ENCODE measurements at regions not wholly inside any gene's neighbourhood (a gene's known extent, or its start where the extent isn't known, plus 50 kb on each side); places are given as distances from the start of the nearest gene placed in this dataset.

- ChIA-PET CTCF (interaction anchor here (1.5 kb wide), 1 partner anchor 22 kb away, joined by 6 read pairs; no protein-coding TSS in a partner anchor), POLR2A (no interaction called here)
- no peak overlapping the region for H3K4me3 ChIP-seq (ENCODE audit: low read depth, low read length)
- no peak for DNase-seq (ENCODE audit: low read depth, low spot score)
- TF ChIP-seq, protein P1, sequence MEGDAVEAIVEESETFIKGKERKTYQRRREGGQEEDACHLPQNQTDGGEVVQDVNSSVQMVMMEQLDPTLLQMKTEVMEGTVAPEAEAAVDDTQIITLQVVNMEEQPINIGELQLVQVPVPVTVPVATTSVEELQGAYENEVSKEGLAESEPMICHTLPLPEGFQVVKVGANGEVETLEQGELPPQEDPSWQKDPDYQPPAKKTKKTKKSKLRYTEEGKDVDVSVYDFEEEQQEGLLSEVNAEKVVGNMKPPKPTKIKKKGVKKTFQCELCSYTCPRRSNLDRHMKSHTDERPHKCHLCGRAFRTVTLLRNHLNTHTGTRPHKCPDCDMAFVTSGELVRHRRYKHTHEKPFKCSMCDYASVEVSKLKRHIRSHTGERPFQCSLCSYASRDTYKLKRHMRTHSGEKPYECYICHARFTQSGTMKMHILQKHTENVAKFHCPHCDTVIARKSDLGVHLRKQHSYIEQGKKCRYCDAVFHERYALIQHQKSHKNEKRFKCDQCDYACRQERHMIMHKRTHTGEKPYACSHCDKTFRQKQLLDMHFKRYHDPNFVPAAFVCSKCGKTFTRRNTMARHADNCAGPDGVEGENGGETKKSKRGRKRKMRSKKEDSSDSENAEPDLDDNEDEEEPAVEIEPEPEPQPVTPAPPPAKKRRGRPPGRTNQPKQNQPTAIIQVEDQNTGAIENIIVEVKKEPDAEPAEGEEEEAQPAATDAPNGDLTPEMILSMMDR (IDR thresholded peaks at IDR 0.05; ENCODE audit: insufficient read depth, low read length, missing control alignments), result no peak
Observed at GRCh38 chr5:99083197-99083596, 154.4 kb upstream of the CHD1 start.

- DNase-seq (ENCODE audit: low read depth, low spot score), result no peak
- ChIA-PET CTCF (no interaction called here), POLR2A (no interaction called here)
- H3K4me3 ChIP-seq (ENCODE audit: low read depth, low read length), result no peak overlapping the region
- TF ChIP-seq, protein P1 (IDR thresholded peaks at IDR 0.05; ENCODE audit: insufficient read depth, low read length, missing control alignments), result no peak
Observed at GRCh38 chr5:99081711-99082110, 152.9 kb upstream of the CHD1 start.

- ChIA-PET CTCF (no interaction called here), POLR2A (no interaction called here)
- H3K4me3 ChIP-seq (ENCODE audit: low read depth, low read length), result no peak overlapping the region
- TF ChIP-seq, protein P1 (IDR thresholded peaks at IDR 0.05; ENCODE audit: insufficient read depth, low read length, missing control alignments), result no peak
- DNase-seq (ENCODE audit: low read depth, low spot score), result no peak
Observed at GRCh38 chr5:99076723-99077640, 148.2 kb upstream of the CHD1 start.

GRCh38 chr5:99072846-99073245 lies 144.0 kb upstream of the CHD1 start:
- CTCF ChIA-PET, result interaction anchor here (3.4 kb wide), 1 partner anchor 12 kb away, joined by 15 read pairs; no protein-coding TSS in a partner anchor
- POLR2A ChIA-PET, result no interaction called here
- H3K4me3 ChIP-seq (ENCODE audit: low read depth, low read length), result no peak overlapping the region
- TF ChIP-seq, protein P1 (IDR thresholded peaks at IDR 0.05; ENCODE audit: insufficient read depth, low read length, missing control alignments), result no peak
- no peak for DNase-seq (ENCODE audit: low read depth, low spot score)

DNA sequence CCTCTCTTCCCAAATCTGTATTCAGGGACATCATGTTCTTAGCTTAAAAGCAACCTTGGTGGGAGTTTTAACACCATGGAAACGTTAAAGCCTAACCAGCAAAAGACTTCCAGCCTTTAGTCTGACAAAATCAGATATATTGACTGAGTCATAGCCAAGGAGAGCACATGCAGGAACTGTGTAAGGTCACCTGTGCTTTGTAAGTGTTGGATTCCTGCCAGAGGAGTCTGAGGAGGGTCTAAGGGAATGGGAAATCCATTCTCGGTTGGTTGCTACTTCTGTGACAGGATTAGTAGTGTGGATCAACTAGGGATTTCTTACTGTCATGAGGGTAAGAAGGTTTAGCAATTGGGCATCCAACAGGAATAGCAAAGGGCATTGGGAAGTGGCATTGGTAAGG lies 142.0 kb upstream of the CHD1 start:
- DNase-seq (ENCODE audit: low read depth, low spot score), result no peak
- POLR2A ChIA-PET, result no interaction called here
- H3K4me3 ChIP-seq (ENCODE audit: low read depth, low read length), result no peak overlapping the region
- CTCF ChIA-PET, result interaction anchor here (3.4 kb wide), 1 partner anchor 10 kb away, joined by 15 read pairs; no protein-coding TSS in a partner anchor
- TF ChIP-seq, protein P1 (IDR thresholded peaks at IDR 0.05; ENCODE audit: insufficient read depth, low read length, missing control alignments), result no peak

- ChIA-PET CTCF (interaction anchor here (3.4 kb wide), 1 partner anchor 9 kb away, joined by 15 read pairs; no protein-coding TSS in a partner anchor), POLR2A (no interaction called here)
- H3K4me3 ChIP-seq (ENCODE audit: low read depth, low read length), result no peak overlapping the region
- TF ChIP-seq, protein P1 (IDR thresholded peaks at IDR 0.05; ENCODE audit: insufficient read depth, low read length, missing control alignments), result no peak
- no peak for DNase-seq (ENCODE audit: low read depth, low spot score)
Observed at GRCh38 chr5:99070362-99070761, 141.6 kb upstream of the CHD1 start.

Measured in AG04449 (cell line).